Panc1 (cell line): ENCODE measurements at regions not wholly inside any gene's neighbourhood (a gene's known extent, or its start where the extent isn't known, plus 50 kb on each side); places are given as distances from the start of the nearest gene placed in this dataset.

Experiments used
- ATAC-seq: fragments of 200-7000 bp; cut with Tn5 transposase; 2 replicates; pipeline ENCODE4 v1.9.1; 2020; ENCODE audit warnings: mild to moderate bottlenecking, moderate library complexity
- BruUV-seq: library from RNA; stranded (reverse); fragments of 400-500 nt; replicated peaks from 2 replicates; lab custom pipeline; 2021; lab: Mats Ljungman, UMichigan
- CTCF ChIA-PET: fragments of 300-600 bp; sonication (Branson Sonifier 250); formaldehyde crosslinking; loops from one replicate; lab custom pipeline; 2022; ENCODE audit warnings: antibody characterized with exemption; lab: Charles Lee
- POLR2A ChIA-PET: fragments of 300-600 bp; sonication (Branson Sonifier 250); formaldehyde crosslinking; loops from one replicate; lab custom pipeline; 2022; ENCODE audit warnings: antibody characterized with exemption; lab: Charles Lee
- DNase-seq: peaks from one replicate; pipeline ENCODE4 v3.0.0-alpha.2; 2010; ENCODE audit warnings: low read depth, low spot score
- H3K27ac ChIP-seq: 2 replicates; pipeline ENCODE4 v1.5.1; 2011; ENCODE audit warnings: mild to moderate bottlenecking, low read length, inconsistent platforms
- H3K27me3 ChIP-seq: fragments of 200-500 bp; sonication (Bioruptor generic); 2 replicates; pipeline ENCODE4 v1.6.0; 2014; ENCODE audit warnings: low read length, inconsistent platforms; ENCODE audit not compliant: control insufficient read depth, insufficient read depth
- H3K36me3 ChIP-seq: fragments of 200-500 bp; sonication (Bioruptor generic); 2 replicates; pipeline ENCODE4 v1.5.1; 2014; ENCODE audit warnings: inconsistent platforms, mild to moderate bottlenecking, low read length, moderate library complexity; ENCODE audit not compliant: control insufficient read depth, insufficient read depth
- H3K4me1 ChIP-seq: 2 replicates; pipeline ENCODE4 v1.5.1; 2011; ENCODE audit warnings: inconsistent platforms, mild to moderate bottlenecking, low read length, moderate library complexity; ENCODE audit not compliant: control insufficient read depth, insufficient read depth
- H3K4me3 ChIP-seq, 2 experiments: 2 replicates each; pipeline ENCODE4 v1.5.1; 2011 to 2012; ENCODE audit warnings: low read depth in 2 of 2, low read length in 2 of 2, mild to moderate bottlenecking in 2 of 2, inconsistent platforms in 1 of 2, moderate library complexity in 1 of 2
- H3K9me3 ChIP-seq: fragments of 200-500 bp; sonication (Bioruptor generic); 2 replicates; pipeline ENCODE4 v1.5.1; 2014; ENCODE audit warnings: low read depth, mild to moderate bottlenecking, inconsistent platforms, low read length, moderate library complexity; ENCODE audit not compliant: control insufficient read depth, insufficient read depth
- POLR2AphosphoS5 ChIP-seq: IDR thresholded peaks from 2 replicates; pipeline ENCODE4 v1.6.1; 2012; ENCODE audit warnings: mild to moderate bottlenecking, low read depth, low read length, moderate library complexity
- REST ChIP-seq, 2 experiments: IDR thresholded peaks; 2 replicates each; pipeline ENCODE4 v1.6.1; 2011 to 2012; ENCODE audit warnings: low read depth in 2 of 2, control low read depth in 1 of 2, low read length in 1 of 2, mild to moderate bottlenecking in 1 of 2, moderate library complexity in 1 of 2; ENCODE audit not compliant: insufficient read depth in 1 of 2
- SIN3A ChIP-seq: IDR thresholded peaks from 2 replicates; pipeline ENCODE4 v1.6.1; 2012; ENCODE audit warnings: low read depth, mild to moderate bottlenecking, low read length, moderate library complexity, borderline replicate concordance; ENCODE audit not compliant: insufficient read depth
- TCF7L2 ChIP-seq: IDR thresholded peaks from 2 replicates; pipeline ENCODE4 v1.6.1; 2011; ENCODE audit warnings: mild to moderate bottlenecking, low read depth, low read length, inconsistent platforms
- in situ Hi-C: cut with HindIII; loops from 2 replicates; pipeline ENCODE4 v1.10.0; 2016; ENCODE audit warnings: low sequenced_read_pairs, low pct_unique_long_range_greater_than_20kb
- intact Hi-C: fragments of 100-400 bp; cut with micrococcal nuclease; formaldehyde crosslinking; loops from one replicate; pipeline ENCODE4 v1.10.0; 2022; ENCODE audit not compliant: unreplicated experiment
- TF ChIP-seq, protein P1 (sequence below): fragments of 450-650 bp; IDR thresholded peaks from 2 replicates; pipeline ENCODE4 v1.5.1; 2017; ENCODE audit warnings: mild to moderate bottlenecking

- no TSS peak for BruUV-seq
- in situ Hi-C loops: no loop called here
- POLR2A ChIA-PET: interaction anchor here (0.7 kb wide), 1 partner anchor 78 kb away, joined by 4 read pairs; no protein-coding TSS in a partner anchor
- TF ChIP-seq POLR2AphosphoS5: no peak
- no peak for TF ChIP-seq REST (IDR thresholded peaks at IDR 0.05; ENCODE audit: insufficient read depth in 1 of 2, low read depth in 2 of 2, low read length in 1 of 2)
- TF ChIP-seq TCF7L2: no peak
- CTCF ChIA-PET: no interaction called here
- no peak overlapping the region for H3K27ac ChIP-seq
- no peaks in the 10 kb centered on the region for H3K27me3 ChIP-seq
- no peak for ATAC-seq
- H3K4me3 ChIP-seq: no peak overlapping the region
- H3K9me3 ChIP-seq: no peaks in the 10 kb centered on the region
- DNase-seq: no peak
- no peaks in the 10 kb centered on the region for H3K36me3 ChIP-seq
- peaks cover 7% of the 10 kb centered on the region; the same call in 1 of the 2 replicates for H3K4me1 ChIP-seq
- intact Hi-C loops: no loop called here
Measured at GRCh38 chr16:27720731-27721530, 171.0 kb downstream of the KATNIP start.

DNA sequence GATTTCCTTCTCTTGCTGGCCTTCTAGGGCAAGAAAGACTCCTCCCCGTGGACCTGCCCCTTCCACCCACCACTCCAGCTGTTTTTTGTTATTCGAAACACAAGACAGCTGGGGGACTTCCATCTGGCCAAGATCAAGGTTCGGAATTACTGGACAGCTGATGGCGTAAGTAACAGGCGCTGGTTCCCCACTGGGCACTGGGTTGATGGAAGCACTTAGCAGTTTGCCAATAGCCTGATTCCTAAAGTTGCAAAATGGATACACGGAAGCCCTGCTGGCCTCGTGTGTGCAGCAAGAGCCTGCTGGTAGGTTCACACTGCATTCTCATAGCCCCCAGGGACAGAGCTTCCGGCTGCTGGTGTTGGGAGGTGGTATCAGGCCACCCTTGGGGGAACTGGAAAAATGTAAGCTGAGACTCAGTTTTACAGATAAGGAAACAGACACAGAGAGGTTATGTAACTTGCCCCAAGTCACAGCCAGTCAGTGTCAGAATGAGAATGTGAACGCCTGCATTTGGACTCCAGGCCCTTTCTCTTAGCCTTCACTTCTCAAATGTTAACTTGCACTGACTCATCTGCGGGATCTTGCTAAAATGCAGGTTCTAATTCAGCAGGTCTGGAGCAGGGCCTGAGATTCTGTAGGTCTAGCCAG lies 171.7 kb downstream of the KATNIP start:
- H3K27ac ChIP-seq: no peak overlapping the region

More for the DNA sequence above, 171.7 kb downstream of the KATNIP start:
- H3K27me3 ChIP-seq: no peaks in the 10 kb centered on the region
- DNase-seq (no peak), ATAC-seq (no peak)
- no peaks in the 10 kb centered on the region for H3K9me3 ChIP-seq
- no TSS peak for BruUV-seq
- no peak for TF ChIP-seq TCF7L2
- no peak for TF ChIP-seq POLR2AphosphoS5
- TF ChIP-seq REST (IDR thresholded peaks at IDR 0.05; ENCODE audit: insufficient read depth in 1 of 2, low read depth in 2 of 2, low read length in 1 of 2): no peak
- no peak for TF ChIP-seq SIN3A
- TF ChIP-seq, protein P1, sequence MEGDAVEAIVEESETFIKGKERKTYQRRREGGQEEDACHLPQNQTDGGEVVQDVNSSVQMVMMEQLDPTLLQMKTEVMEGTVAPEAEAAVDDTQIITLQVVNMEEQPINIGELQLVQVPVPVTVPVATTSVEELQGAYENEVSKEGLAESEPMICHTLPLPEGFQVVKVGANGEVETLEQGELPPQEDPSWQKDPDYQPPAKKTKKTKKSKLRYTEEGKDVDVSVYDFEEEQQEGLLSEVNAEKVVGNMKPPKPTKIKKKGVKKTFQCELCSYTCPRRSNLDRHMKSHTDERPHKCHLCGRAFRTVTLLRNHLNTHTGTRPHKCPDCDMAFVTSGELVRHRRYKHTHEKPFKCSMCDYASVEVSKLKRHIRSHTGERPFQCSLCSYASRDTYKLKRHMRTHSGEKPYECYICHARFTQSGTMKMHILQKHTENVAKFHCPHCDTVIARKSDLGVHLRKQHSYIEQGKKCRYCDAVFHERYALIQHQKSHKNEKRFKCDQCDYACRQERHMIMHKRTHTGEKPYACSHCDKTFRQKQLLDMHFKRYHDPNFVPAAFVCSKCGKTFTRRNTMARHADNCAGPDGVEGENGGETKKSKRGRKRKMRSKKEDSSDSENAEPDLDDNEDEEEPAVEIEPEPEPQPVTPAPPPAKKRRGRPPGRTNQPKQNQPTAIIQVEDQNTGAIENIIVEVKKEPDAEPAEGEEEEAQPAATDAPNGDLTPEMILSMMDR: no peak
- H3K4me1 ChIP-seq: peaks cover 7% of the 10 kb centered on the region; the same call in 1 of the 2 replicates
- H3K4me3 ChIP-seq: no peak overlapping the region
- in situ Hi-C loops: no loop called here
- intact Hi-C loops: no loop called here
- ChIA-PET CTCF (no interaction called here), POLR2A (no interaction called here)
- H3K36me3 ChIP-seq: no peaks in the 10 kb centered on the region
